ENCODE measurements at regions not wholly inside any gene's neighbourhood (a gene's known extent, or its start where the extent isn't known, plus 50 kb on each side); places are given as distances from the start of the nearest gene placed in this dataset.
"Not testable (repeated sequence)": the region's sequence is repeated elsewhere in the genome, so short reads cannot be mapped to it uniquely, and the experiment has no call there.

GRCh38 chr6:159429433-159429832 lies 260.2 kb downstream of the FNDC1 start:
- no peak for DNase-seq (ENCODE audit: low read depth, low spot score)

GRCh38 chr6:159427771-159428170 lies 258.6 kb downstream of the FNDC1 start:
- DNase-seq (ENCODE audit: low read depth, low spot score): no peak
- H3K4me3 ChIP-seq (ENCODE audit: low read length): no peak overlapping the region

More at GRCh38 chr6:159429433-159429832, 260.2 kb downstream of the FNDC1 start:
- no peak overlapping the region for H3K4me3 ChIP-seq (ENCODE audit: low read length)

GRCh38 chr6:159427335-159427734 lies 258.1 kb downstream of the FNDC1 start:
- DNase-seq (ENCODE audit: low read depth, low spot score): no peak

GRCh38 chr6:159425421-159425820 lies 256.2 kb downstream of the FNDC1 start:
- no peak for DNase-seq (ENCODE audit: low read depth, low spot score)
- H3K4me3 ChIP-seq (ENCODE audit: low read length): no peak overlapping the region

More at GRCh38 chr6:159427335-159427734, 258.1 kb downstream of the FNDC1 start:
- H3K4me3 ChIP-seq (ENCODE audit: low read length): no peak overlapping the region

- H3K4me3 ChIP-seq (ENCODE audit: low read length): no peak overlapping the region
- no peak for DNase-seq (ENCODE audit: low read depth, low spot score)
These were observed 253.1 kb downstream of the FNDC1 start for GRCh38 chr6:159422041-159422984.

GRCh38 chr6:159421586-159421985 lies 252.4 kb downstream of the FNDC1 start:
- no peak overlapping the region for H3K4me3 ChIP-seq (ENCODE audit: low read length)
- no peak for DNase-seq (ENCODE audit: low read depth, low spot score)

- no peak for DNase-seq (ENCODE audit: low read depth, low spot score)
- no peak overlapping the region for H3K4me3 ChIP-seq (ENCODE audit: low read length)
These were observed 249.8 kb downstream of the FNDC1 start for GRCh38 chr6:159418997-159419396.

- no peak for DNase-seq (ENCODE audit: low read depth, low spot score)
- no peak overlapping the region for H3K4me3 ChIP-seq (ENCODE audit: low read length)
These were observed 247.8 kb downstream of the FNDC1 start for GRCh38 chr6:159416891-159417560.

GRCh38 chr6:159415540-159415939 lies 246.3 kb downstream of the FNDC1 start:
- H3K4me3 ChIP-seq (ENCODE audit: low read length): no peak overlapping the region
- no peak for DNase-seq (ENCODE audit: low read depth, low spot score)

- DNase-seq (ENCODE audit: low read depth, low spot score): no peak
- H3K4me3 ChIP-seq (ENCODE audit: low read length): no peak overlapping the region
These were observed 245.5 kb downstream of the FNDC1 start for GRCh38 chr6:159414711-159415110.

GRCh38 chr6:159407211-159407780 lies 238.1 kb downstream of the FNDC1 start:
- not testable (repeated sequence) for DNase-seq (ENCODE audit: low read depth, low spot score); H3K4me3 ChIP-seq (ENCODE audit: low read length)

- DNase-seq (ENCODE audit: low read depth, low spot score): no peak
- H3K4me3 ChIP-seq (ENCODE audit: low read length): no peak overlapping the region
These were observed 235.1 kb downstream of the FNDC1 start for GRCh38 chr6:159404296-159404695.

GRCh38 chr6:159400826-159401225 lies 231.6 kb downstream of the FNDC1 start:
- no peak for DNase-seq (ENCODE audit: low read depth, low spot score)
- H3K4me3 ChIP-seq (ENCODE audit: low read length): no peak overlapping the region

GRCh38 chr6:159399751-159400221 lies 230.6 kb downstream of the FNDC1 start:
- H3K4me3 ChIP-seq (ENCODE audit: low read length): no peak overlapping the region
- no peak for DNase-seq (ENCODE audit: low read depth, low spot score)

GRCh38 chr6:159398633-159399032 lies 229.4 kb downstream of the FNDC1 start:
- H3K4me3 ChIP-seq (ENCODE audit: low read length): no peak overlapping the region
- no peak for DNase-seq (ENCODE audit: low read depth, low spot score)

GRCh38 chr6:159397753-159398152 lies 228.6 kb downstream of the FNDC1 start:
- no peak overlapping the region for H3K4me3 ChIP-seq (ENCODE audit: low read length)
- DNase-seq (ENCODE audit: low read depth, low spot score): no peak

GRCh38 chr6:159395609-159396008 lies 226.4 kb downstream of the FNDC1 start:
- H3K4me3 ChIP-seq (ENCODE audit: low read length): no peak overlapping the region
- no peak for DNase-seq (ENCODE audit: low read depth, low spot score)

- DNase-seq (ENCODE audit: low read depth, low spot score); H3K4me3 ChIP-seq (ENCODE audit: low read length): not testable (repeated sequence)
These were observed 223.5 kb downstream of the FNDC1 start for GRCh38 chr6:159392695-159393094.

GRCh38 chr6:159390381-159390780 lies 221.2 kb downstream of the FNDC1 start:
- DNase-seq (ENCODE audit: low read depth, low spot score): peak; percentile 5

GRCh38 chr6:159389695-159390094 lies 220.5 kb downstream of the FNDC1 start:
- H3K4me3 ChIP-seq (ENCODE audit: low read length): no peak overlapping the region
- no peak for DNase-seq (ENCODE audit: low read depth, low spot score)

More at GRCh38 chr6:159390381-159390780, 221.2 kb downstream of the FNDC1 start:
- H3K4me3 ChIP-seq (ENCODE audit: low read length): no peak overlapping the region

All from Jurkat, Clone E6-1 (cell line).